ENCODE measurements at regions not wholly inside any gene's neighbourhood (a gene's known extent, or its start where the extent isn't known, plus 50 kb on each side); places are given as distances from the start of the nearest gene placed in this dataset.

GRCh38 chr5:69042915-69043654 is 50.7 kb upstream of the SLC30A5 start:
- intact Hi-C loops (cut with DNase I; ENCODE audit: low total_unique reads), result no loop called here
- peak overlapping the region; percentile 42 to 66 for H3K27ac ChIP-seq
- peak; percentile 86 to 89 for TF ChIP-seq CTCF (IDR thresholded peaks at IDR 0.05)
- no peaks in the 10 kb centered on the region for H3K27me3 ChIP-seq
- peak; percentile 74 to 82 for DNase-seq
- peaks cover 0 to 4% (median 0%) of the 10 kb centered on the region in 4 donors for H3K4me1 ChIP-seq
- peak overlapping the region; percentile 43 to 53 for H3K4me3 ChIP-seq
- H3K9me3 ChIP-seq, result no peaks in the 10 kb centered on the region
- H3K36me3 ChIP-seq, result no peaks in the 10 kb centered on the region

DNA sequence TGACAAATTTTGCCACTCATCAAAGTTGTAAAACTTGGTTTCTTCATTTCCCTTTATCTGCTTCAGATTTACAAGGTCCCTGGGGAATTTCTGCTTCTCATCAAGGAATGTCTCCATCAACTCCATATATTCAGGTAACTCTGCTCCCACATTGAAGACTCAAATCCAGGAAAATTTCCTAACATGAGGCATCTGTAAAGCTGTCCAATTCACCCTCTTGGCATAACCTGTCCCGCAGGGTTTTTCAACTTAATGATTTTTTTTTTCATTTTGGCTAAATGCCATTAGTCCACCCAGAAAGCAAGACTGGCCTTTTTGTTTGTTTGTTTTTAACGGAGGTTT is 50.2 kb upstream of the SLC30A5 start:
- intact Hi-C loops (cut with DNase I; ENCODE audit: low total_unique reads), result no loop called here
- DNase-seq, result no peak
- Histone ChIP-seq H3K27me3 (no peaks in the 10 kb centered on the region), H3K4me3 (peak overlapping the region; percentile 43 to 53), H3K9me3 (no peaks in the 10 kb centered on the region), H3K4me1 (peaks cover 0 to 4% (median 0%) of the 10 kb centered on the region in 4 donors), H3K27ac (peak overlapping the region in 1 of 2 donors; percentile 66), H3K36me3 (no peaks in the 10 kb centered on the region)
- no peak for TF ChIP-seq CTCF (IDR thresholded peaks at IDR 0.05)
